ES-I3 (cell line): ENCODE measurements at regions not wholly inside any gene's neighbourhood (a gene's known extent, or its start where the extent isn't known, plus 50 kb on each side); places are given as distances from the start of the nearest gene placed in this dataset.
"Not testable (repeated sequence)": the region's sequence is repeated elsewhere in the genome, so short reads cannot be mapped to it uniquely, and the experiment has no call there.

ENCODE experiments used
- H3K36me3 ChIP-seq: 2 replicates; pipeline ENCODE4 v1.6.1; 2013; ENCODE audit warnings: mild to moderate bottlenecking, low read length, control low read depth, moderate library complexity; ENCODE audit not compliant: insufficient read depth
- H3K4me1 ChIP-seq: 2 replicates; pipeline ENCODE4 v1.6.1; 2013; ENCODE audit warnings: mild to moderate bottlenecking, control low read depth, low read length; ENCODE audit not compliant: insufficient read depth
- H3K9ac ChIP-seq: 2 replicates; pipeline ENCODE4 v1.6.1; 2013; ENCODE audit warnings: low read depth, mild to moderate bottlenecking, low read length, moderate library complexity
- H3K9me3 ChIP-seq: 2 replicates; pipeline ENCODE4 v1.6.1; 2013; ENCODE audit warnings: mild to moderate bottlenecking, low read length, moderate library complexity; ENCODE audit not compliant: control insufficient read depth, insufficient read depth

DNA sequence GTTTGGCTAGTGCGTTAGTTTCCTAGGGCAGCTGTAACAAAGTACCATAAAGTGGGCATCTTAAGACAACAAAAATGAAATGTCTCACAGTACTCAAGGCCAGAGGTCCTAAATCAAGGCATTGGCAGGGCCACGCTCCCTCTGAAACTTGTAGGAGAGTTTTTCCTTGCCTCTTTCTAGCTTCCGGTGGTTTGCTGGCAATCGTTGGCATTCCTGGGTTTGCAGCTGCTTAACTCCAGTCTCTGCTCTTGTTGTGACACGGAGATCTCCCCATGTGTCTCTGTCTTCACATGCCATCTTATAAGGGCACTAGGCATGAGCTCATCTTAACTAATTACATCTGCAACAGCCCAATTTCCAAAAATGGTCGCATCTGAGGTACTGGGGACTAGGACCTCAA is 362.0 kb upstream of the BOD1L1 start:
- no peaks in the 10 kb centered on the region for H3K36me3 ChIP-seq
- H3K9me3 ChIP-seq: no peaks in the 10 kb centered on the region
- no peak overlapping the region for H3K9ac ChIP-seq
- H3K4me1 ChIP-seq: peaks cover 13% of the 10 kb centered on the region

DNA sequence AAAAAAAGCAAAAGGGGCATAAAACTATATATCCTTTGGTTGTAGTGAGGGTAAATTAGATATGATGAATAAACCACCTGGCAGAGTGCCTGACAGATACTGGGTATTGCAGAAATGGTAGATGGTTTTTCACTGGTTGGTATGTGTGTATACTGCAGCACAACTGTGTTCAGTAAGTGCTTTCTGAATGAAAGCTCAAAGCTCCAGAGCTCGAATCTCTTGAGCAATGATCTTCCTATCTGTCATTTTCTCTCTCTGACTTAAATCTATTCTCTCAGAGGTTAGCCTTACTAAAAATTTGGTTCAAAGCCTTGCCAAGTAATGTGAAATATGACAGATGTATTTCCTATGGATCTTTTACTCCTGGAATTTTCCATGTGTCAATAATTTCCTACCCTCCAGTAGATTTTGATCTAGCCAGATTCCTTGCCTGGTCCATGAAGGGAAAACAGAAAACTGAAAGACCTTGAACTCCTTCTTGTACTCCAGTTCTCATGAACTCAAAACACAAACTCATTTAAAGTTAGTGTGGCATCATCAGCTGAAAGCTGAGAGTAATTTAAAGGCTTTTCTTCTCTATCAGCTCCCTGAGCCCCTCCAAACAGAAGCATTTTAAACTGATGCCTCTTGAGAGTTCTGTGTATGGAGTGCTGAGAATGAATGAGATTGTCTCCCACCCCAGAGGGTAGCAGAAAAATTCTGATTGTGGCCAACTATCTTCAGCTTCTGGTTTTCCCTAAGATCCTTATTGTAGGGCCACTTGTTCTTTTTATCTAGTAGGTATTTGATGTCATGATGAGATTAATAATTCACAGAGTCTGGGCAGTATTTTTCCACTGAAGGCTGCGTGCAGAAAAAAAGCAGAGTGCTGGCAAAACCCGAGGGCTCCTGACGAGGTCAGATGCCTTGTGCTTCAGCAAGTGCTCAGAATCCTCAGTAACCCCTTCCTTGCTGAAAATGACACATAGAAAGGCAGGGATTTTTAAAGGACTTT is 363.4 kb upstream of the BOD1L1 start:
- Histone ChIP-seq H3K4me1 (peaks cover 6% of the 10 kb centered on the region), H3K9me3 (no peaks in the 10 kb centered on the region), H3K36me3 (no peaks in the 10 kb centered on the region), H3K9ac (no peak overlapping the region)

- no peaks in the 10 kb centered on the region for H3K36me3 ChIP-seq
These were observed 364.5 kb upstream of the BOD1L1 start for GRCh38 chr4:13992041-13992440.

GRCh38 chr4:13992975-13993520 is 365.5 kb upstream of the BOD1L1 start:
- no peak overlapping the region for H3K9ac ChIP-seq

More at GRCh38 chr4:13992041-13992440, 364.5 kb upstream of the BOD1L1 start:
- Histone ChIP-seq H3K9ac (no peak overlapping the region), H3K9me3 (no peaks in the 10 kb centered on the region), H3K4me1 (peaks cover 5% of the 10 kb centered on the region)

GRCh38 chr4:13994016-13994415 is 366.5 kb upstream of the BOD1L1 start:
- Histone ChIP-seq H3K9me3 (no peaks in the 10 kb centered on the region), H3K4me1 (peaks cover 5% of the 10 kb centered on the region), H3K9ac (no peak overlapping the region), H3K36me3 (no peaks in the 10 kb centered on the region)

More at GRCh38 chr4:13992975-13993520, 365.5 kb upstream of the BOD1L1 start:
- H3K4me1 ChIP-seq: peaks cover 5% of the 10 kb centered on the region
- no peaks in the 10 kb centered on the region for H3K36me3 ChIP-seq
- H3K9me3 ChIP-seq: no peaks in the 10 kb centered on the region

DNA sequence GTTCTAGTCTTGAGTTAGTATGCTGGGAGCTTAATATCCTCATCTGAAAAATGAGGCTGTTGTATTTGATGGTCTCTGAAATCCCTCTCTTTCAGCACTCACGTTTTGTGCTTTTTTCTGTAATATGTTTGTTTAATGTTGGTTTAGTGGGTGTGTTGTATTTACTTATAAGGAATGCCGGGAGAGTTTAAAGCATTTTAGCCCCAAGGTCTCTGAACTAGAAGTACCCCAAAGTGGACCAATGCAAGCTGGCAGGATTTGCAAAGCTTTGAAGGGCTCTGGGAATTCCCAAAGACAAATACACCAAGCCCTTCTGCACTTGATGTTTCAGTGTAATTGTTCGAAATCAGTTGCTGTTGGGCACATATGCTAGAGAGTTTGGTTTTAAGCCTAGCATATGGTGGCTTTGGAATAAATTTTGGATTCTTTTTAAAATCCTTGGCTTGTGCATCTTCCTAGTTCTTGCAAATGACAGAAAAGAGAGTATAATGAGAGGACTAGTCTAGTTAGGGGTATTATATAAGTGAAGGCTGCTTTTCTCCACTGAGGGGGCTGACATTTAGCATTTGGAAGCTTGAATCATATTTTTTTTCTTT is 371.4 kb upstream of the BOD1L1 start:
- Histone ChIP-seq H3K36me3 (no peaks in the 10 kb centered on the region), H3K4me1 (no peaks in the 10 kb centered on the region), H3K9ac (no peak overlapping the region), H3K9me3 (peaks cover 12% of the 10 kb centered on the region)

DNA sequence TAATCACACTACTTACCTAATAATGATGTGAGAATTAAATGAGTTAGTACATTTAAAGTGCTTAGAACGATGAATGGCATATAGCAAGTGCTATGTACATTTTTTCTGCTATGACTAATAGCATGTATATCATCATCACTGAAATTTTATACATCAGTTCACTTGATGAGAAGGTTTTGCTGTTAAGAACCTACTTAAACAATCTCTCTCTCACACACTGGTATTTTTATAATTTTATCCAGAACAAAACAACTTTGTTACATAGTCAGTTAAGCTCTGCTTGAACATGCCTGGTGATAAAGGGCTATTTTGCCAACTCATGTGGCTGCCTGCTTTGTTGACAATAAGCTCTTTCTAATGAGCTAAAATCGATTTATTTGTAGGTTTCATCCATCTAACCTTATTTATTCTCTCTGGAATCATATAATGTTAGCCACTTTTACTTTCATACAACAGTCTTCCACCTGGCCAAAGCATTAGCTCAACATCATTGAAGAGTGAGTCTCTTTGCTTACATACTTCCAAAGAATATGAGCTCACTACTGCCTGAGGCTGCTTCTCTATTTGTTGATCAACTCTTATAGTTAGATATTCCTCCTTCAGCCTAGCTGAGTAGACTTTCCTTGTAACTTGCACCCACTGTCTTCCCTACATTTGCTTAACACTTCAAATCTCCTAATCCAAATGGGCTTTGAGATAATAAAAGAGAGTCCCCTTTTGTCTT is 372.7 kb upstream of the BOD1L1 start:
- no peaks in the 10 kb centered on the region for H3K4me1 ChIP-seq
- peaks cover 12% of the 10 kb centered on the region for H3K9me3 ChIP-seq
- H3K9ac ChIP-seq: no peak overlapping the region
- no peaks in the 10 kb centered on the region for H3K36me3 ChIP-seq

GRCh38 chr4:14002331-14002730 is 374.8 kb upstream of the BOD1L1 start:
- not testable (repeated sequence) for H3K9ac ChIP-seq, H3K36me3 ChIP-seq, H3K4me1 ChIP-seq
- H3K9me3 ChIP-seq: peaks cover 12% of the 10 kb centered on the region

- no peaks in the 10 kb centered on the region for H3K4me1 ChIP-seq
- H3K9ac ChIP-seq: no peak overlapping the region
- no peaks in the 10 kb centered on the region; the same call in 1 of the 2 replicates for H3K9me3 ChIP-seq
- H3K36me3 ChIP-seq: no peaks in the 10 kb centered on the region
These were observed 381.0 kb upstream of the BOD1L1 start for GRCh38 chr4:14008494-14008893.

GRCh38 chr4:14018191-14018853 is 390.8 kb upstream of the BOD1L1 start:
- Histone ChIP-seq H3K9me3 (peaks cover 4% of the 10 kb centered on the region; the same call in 1 of the 2 replicates), H3K9ac (no peak overlapping the region), H3K4me1 (peaks cover 3% of the 10 kb centered on the region; the same call in 1 of the 2 replicates), H3K36me3 (no peaks in the 10 kb centered on the region)

GRCh38 chr4:14022456-14022855 is 394.9 kb upstream of the BOD1L1 start:
- Histone ChIP-seq H3K9ac (no peak overlapping the region), H3K36me3 (no peaks in the 10 kb centered on the region), H3K4me1 (peaks cover 3% of the 10 kb centered on the region; the same call in 1 of the 2 replicates), H3K9me3 (no peaks in the 10 kb centered on the region)

DNA sequence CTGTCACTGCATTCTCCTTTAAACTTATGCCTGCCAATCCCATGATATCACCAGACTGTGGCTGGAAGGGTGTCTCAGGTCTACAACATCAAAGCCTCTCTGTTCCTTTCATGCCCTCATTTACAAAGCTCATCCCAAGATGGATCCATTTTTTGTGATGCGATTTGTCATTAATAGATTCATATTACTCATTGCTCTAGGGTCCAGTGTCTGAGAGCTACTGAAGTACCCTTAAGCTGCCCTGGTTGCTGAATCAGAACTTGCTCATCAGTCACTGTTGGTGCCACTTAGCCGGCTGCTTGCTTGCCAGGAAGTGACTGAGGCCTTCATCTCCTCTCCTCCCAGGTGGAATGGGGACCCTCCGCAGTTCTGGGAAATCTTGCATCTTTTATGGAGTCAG is 395.5 kb upstream of the BOD1L1 start:
- Histone ChIP-seq H3K9me3 (no peaks in the 10 kb centered on the region), H3K4me1 (peaks cover 3% of the 10 kb centered on the region; the same call in 1 of the 2 replicates), H3K9ac (no peak overlapping the region), H3K36me3 (no peaks in the 10 kb centered on the region)

GRCh38 chr4:14023896-14024295 is 396.4 kb upstream of the BOD1L1 start:
- no peak overlapping the region for H3K9ac ChIP-seq
- H3K4me1 ChIP-seq: peaks cover 3% of the 10 kb centered on the region; the same call in 1 of the 2 replicates
- no peaks in the 10 kb centered on the region for H3K9me3 ChIP-seq
- no peaks in the 10 kb centered on the region for H3K36me3 ChIP-seq

DNA sequence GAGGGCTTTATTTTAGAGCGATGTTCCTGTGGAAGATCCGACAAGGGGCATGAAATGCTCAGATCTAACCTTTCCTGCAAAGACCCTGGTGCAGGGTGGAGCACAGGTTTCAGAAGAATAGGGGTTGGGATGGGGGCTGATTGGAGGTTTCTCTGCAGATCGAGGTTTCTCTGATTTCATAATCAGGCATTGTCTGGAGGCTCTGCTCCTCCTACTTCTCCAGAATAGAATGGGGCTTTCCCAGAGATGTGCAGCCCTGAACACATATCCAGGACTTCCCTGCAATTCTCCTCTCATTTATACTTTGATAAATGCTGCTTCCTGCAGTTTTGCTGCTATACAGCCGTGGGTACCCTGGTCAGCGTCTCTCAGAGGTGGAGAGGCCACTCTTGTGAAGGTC is 397.6 kb upstream of the BOD1L1 start:
- peaks cover 3% of the 10 kb centered on the region; the same call in 1 of the 2 replicates for H3K4me1 ChIP-seq
- H3K36me3 ChIP-seq: no peaks in the 10 kb centered on the region
- H3K9ac ChIP-seq: no peak overlapping the region
- no peaks in the 10 kb centered on the region for H3K9me3 ChIP-seq
